T-helper 17 cell (primary cell): ENCODE measurements at regions not wholly inside any gene's neighbourhood (a gene's known extent, or its start where the extent isn't known, plus 50 kb on each side); places are given as distances from the start of the nearest gene placed in this dataset.
"Not testable (repeated sequence)": the region's sequence is repeated elsewhere in the genome, so short reads cannot be mapped to it uniquely, and the experiment has no call there.

ENCODE experiments used
- ATAC-seq: fragments of 150-1000 bp; cut with Tn5 transposase; 2 replicates; pipeline ENCODE4 v1.10.0; 2021; ENCODE audit warnings: mild to moderate bottlenecking, moderate library complexity
- DNase-seq, 3 donors: peaks; one replicate each; pipeline versions ENCODE4 v3.0.0 to v3.0.0-alpha.2; 2020 to 2021
- H3K9me3 ChIP-seq: one replicate; pipeline ENCODE4 v1.7.0; 2013; ENCODE audit warnings: low read length, mild to moderate bottlenecking; ENCODE audit not compliant: control insufficient read depth, poor library complexity, severe bottlenecking
- H3K27ac Mint-ChIP-seq: one replicate; pipeline ENCODE4 v1.8.0; 2022; ENCODE audit warnings: mild to moderate bottlenecking, moderate library complexity, mixed read lengths
- H3K27me3 Mint-ChIP-seq: one replicate; pipeline ENCODE4 v1.8.0; 2022; ENCODE audit warnings: mixed read lengths
- H3K36me3 Mint-ChIP-seq: one replicate; pipeline ENCODE4 v1.8.0; 2022; ENCODE audit warnings: low read depth, mixed read lengths
- H3K4me1 Mint-ChIP-seq: one replicate; pipeline ENCODE4 v1.8.0; 2022; ENCODE audit warnings: mild to moderate bottlenecking, mixed read lengths
- H3K4me3 Mint-ChIP-seq: one replicate; pipeline ENCODE4 v1.8.0; 2022; ENCODE audit warnings: mild to moderate bottlenecking, moderate library complexity, mixed read lengths

GRCh38 chr1:149713513-149713912 lies 69.0 kb upstream of the FCGR1A start:
- H3K36me3 Mint-ChIP-seq, ATAC-seq, H3K27me3 Mint-ChIP-seq, H3K4me1 Mint-ChIP-seq, DNase-seq, H3K9me3 ChIP-seq, H3K27ac Mint-ChIP-seq, H3K4me3 Mint-ChIP-seq: not testable (repeated sequence)

GRCh38 chr1:149713952-149714351 lies 68.5 kb upstream of the FCGR1A start:
- H3K27me3 Mint-ChIP-seq, H3K27ac Mint-ChIP-seq, H3K4me3 Mint-ChIP-seq, DNase-seq, H3K4me1 Mint-ChIP-seq, H3K36me3 Mint-ChIP-seq, ATAC-seq, H3K9me3 ChIP-seq: not testable (repeated sequence)

- ATAC-seq: not testable (repeated sequence)
These were observed 57.7 kb upstream of the FCGR1A start for GRCh38 chr1:149724618-149725302.

GRCh38 chr1:149726688-149727087 lies 55.8 kb upstream of the FCGR1A start:
- H3K9me3 ChIP-seq, H3K4me3 Mint-ChIP-seq, ATAC-seq, H3K27ac Mint-ChIP-seq, H3K4me1 Mint-ChIP-seq, DNase-seq, H3K36me3 Mint-ChIP-seq, H3K27me3 Mint-ChIP-seq: not testable (repeated sequence)

More at GRCh38 chr1:149724618-149725302, 57.7 kb upstream of the FCGR1A start:
- not testable (repeated sequence) for H3K36me3 Mint-ChIP-seq, H3K27me3 Mint-ChIP-seq, H3K27ac Mint-ChIP-seq, H3K9me3 ChIP-seq, DNase-seq, H3K4me1 Mint-ChIP-seq, H3K4me3 Mint-ChIP-seq

- H3K36me3 Mint-ChIP-seq, H3K27me3 Mint-ChIP-seq, H3K4me1 Mint-ChIP-seq, H3K9me3 ChIP-seq, DNase-seq, H3K27ac Mint-ChIP-seq, ATAC-seq, H3K4me3 Mint-ChIP-seq: not testable (repeated sequence)
These were observed 53.9 kb upstream of the FCGR1A start for GRCh38 chr1:149728598-149728997.
